NB4 (cell line): ENCODE measurements at regions not wholly inside any gene's neighbourhood (a gene's known extent, or its start where the extent isn't known, plus 50 kb on each side); places are given as distances from the start of the nearest gene placed in this dataset.

ENCODE experiments used
- DNase-seq: peaks from one replicate; pipeline ENCODE4 v3.0.0; 2010; ENCODE audit warnings: low read depth
- H3K4me3 ChIP-seq: one replicate; pipeline ENCODE4 v1.5.1; 2011; ENCODE audit warnings: mild to moderate bottlenecking, low read depth, low read length, moderate library complexity
- CTCF ChIP-seq: IDR thresholded peaks from one replicate; pipeline ENCODE4 v1.5.1; 2012; ENCODE audit warnings: low read depth, low read length
- MAX ChIP-seq: IDR thresholded peaks from 2 replicates; pipeline ENCODE4 v1.6.1; 2011; ENCODE audit warnings: low read depth, low read length
- MYC ChIP-seq: IDR thresholded peaks from 2 replicates; pipeline ENCODE4 v1.6.1; 2011; ENCODE audit warnings: low read depth, low read length
- POLR2A ChIP-seq: IDR thresholded peaks from 2 replicates; pipeline ENCODE4 v1.6.1; 2011; ENCODE audit warnings: mild to moderate bottlenecking; ENCODE audit not compliant: insufficient read length; ENCODE audit errors: extremely low read depth

- no peak for TF ChIP-seq POLR2A
- no peak for TF ChIP-seq CTCF
- no peak for TF ChIP-seq MAX
- TF ChIP-seq MYC, result no peak
- H3K4me3 ChIP-seq, result no peak overlapping the region
- no peak for DNase-seq
These were observed 922.1 kb upstream of the SLIT2 start for GRCh38 chr4:19329631-19330030.

GRCh38 chr4:19329077-19329476, 922.6 kb upstream of the SLIT2 start:
- no peak for DNase-seq
- H3K4me3 ChIP-seq, result no peak overlapping the region

GRCh38 chr4:19327364-19327763, 924.3 kb upstream of the SLIT2 start:
- H3K4me3 ChIP-seq, result no peak overlapping the region
- DNase-seq, result no peak
- TF ChIP-seq MAX, result no peak

More at GRCh38 chr4:19329077-19329476, 922.6 kb upstream of the SLIT2 start:
- TF ChIP-seq CTCF (no peak), MAX (no peak), MYC (no peak), POLR2A (no peak)

- TF ChIP-seq POLR2A (no peak), CTCF (no peak), MYC (no peak), MAX (no peak)
- no peak for DNase-seq
- H3K4me3 ChIP-seq, result no peak overlapping the region
These were observed 927.5 kb upstream of the SLIT2 start for GRCh38 chr4:19324184-19324583.

GRCh38 chr4:19319607-19320006, 932.1 kb upstream of the SLIT2 start:
- TF ChIP-seq CTCF (no peak), POLR2A (no peak), MYC (no peak)
- no peak overlapping the region for H3K4me3 ChIP-seq
- no peak for DNase-seq

- TF ChIP-seq CTCF (no peak), MAX (no peak), MYC (no peak), POLR2A (no peak)
- no peak for DNase-seq
- H3K4me3 ChIP-seq, result no peak overlapping the region
These were observed 934.3 kb upstream of the SLIT2 start for GRCh38 chr4:19317377-19317776.
